ENCODE measurements at regions not wholly inside any gene's neighbourhood (a gene's known extent, or its start where the extent isn't known, plus 50 kb on each side); places are given as distances from the start of the nearest gene placed in this dataset.

- H3F3A ChIP-seq (ENCODE audit: insufficient read depth) = no peaks in the 10 kb centered on the region
- H3K36me3 ChIP-seq (ENCODE audit: low read length) = no peaks in the 10 kb centered on the region
- H3K9me2 ChIP-seq (replicated peaks; ENCODE audit: insufficient read depth, low read length) = no peaks in the 10 kb centered on the region
- H3K9ac ChIP-seq (ENCODE audit: low read length) = no peak overlapping the region
- H3K9me3 ChIP-seq (ENCODE audit: insufficient read depth, low read length) = no peaks in the 10 kb centered on the region
- no peak overlapping the region for H3K4me2 ChIP-seq (ENCODE audit: low read depth, low read length, poor library complexity, severe bottlenecking)
- no peaks in the 10 kb centered on the region for H4K20me1 ChIP-seq (ENCODE audit: low read depth, low read length)
- TF ChIP-seq CTCF (IDR thresholded peaks at IDR 0.05; ENCODE audit: insufficient read depth, low read length, poor library complexity, severe bottlenecking) (no peak), EZH2phosphoT487 (conservative IDR thresholded peaks at IDR 0.05; ENCODE audit: low read length) (no peak)
- H3K4me3 ChIP-seq (ENCODE audit: insufficient read depth, low read length, poor library complexity, severe bottlenecking) = no peak overlapping the region
- H3K27me3 ChIP-seq (ENCODE audit: low read length) = no peaks in the 10 kb centered on the region
- H3K79me2 ChIP-seq (ENCODE audit: insufficient read depth, low read length) = no peaks in the 10 kb centered on the region
- H2AFZ ChIP-seq (ENCODE audit: low read depth, low read length, severe bottlenecking) = no peak overlapping the region
- no peak overlapping the region for H3K27ac ChIP-seq (ENCODE audit: low read depth, low read length)
These were observed 373.6 kb upstream of the GRIA1 start for GRCh38 chr5:153116916-153117315.

- H3K9me2 ChIP-seq (replicated peaks; ENCODE audit: insufficient read depth, low read length) = no peaks in the 10 kb centered on the region
These were observed 372.5 kb upstream of the GRIA1 start for GRCh38 chr5:153118018-153118417.

GRCh38 chr5:153122403-153122802 lies 368.1 kb upstream of the GRIA1 start:
- Histone ChIP-seq H3K9me3 (ENCODE audit: insufficient read depth, low read length) (no peaks in the 10 kb centered on the region), H3K27ac (ENCODE audit: low read depth, low read length) (no peak overlapping the region), H3F3A (ENCODE audit: insufficient read depth) (no peaks in the 10 kb centered on the region), H3K9me2 (replicated peaks; ENCODE audit: insufficient read depth, low read length) (no peaks in the 10 kb centered on the region), H3K27me3 (ENCODE audit: low read length) (no peaks in the 10 kb centered on the region), H3K79me2 (ENCODE audit: insufficient read depth, low read length) (no peaks in the 10 kb centered on the region), H3K9ac (ENCODE audit: low read length) (no peak overlapping the region), H3K4me3 (ENCODE audit: insufficient read depth, low read length, poor library complexity, severe bottlenecking) (no peak overlapping the region), H2AFZ (ENCODE audit: low read depth, low read length, severe bottlenecking) (no peak overlapping the region), H4K20me1 (ENCODE audit: low read depth, low read length) (no peaks in the 10 kb centered on the region), H3K36me3 (ENCODE audit: low read length) (no peaks in the 10 kb centered on the region), H3K4me2 (ENCODE audit: low read depth, low read length, poor library complexity, severe bottlenecking) (no peak overlapping the region)
- no peak for TF ChIP-seq EZH2phosphoT487 (conservative IDR thresholded peaks at IDR 0.05; ENCODE audit: low read length)
- no peak for TF ChIP-seq CTCF (IDR thresholded peaks at IDR 0.05; ENCODE audit: insufficient read depth, low read length, poor library complexity, severe bottlenecking)

More at GRCh38 chr5:153118018-153118417, 372.5 kb upstream of the GRIA1 start:
- TF ChIP-seq EZH2phosphoT487 (conservative IDR thresholded peaks at IDR 0.05; ENCODE audit: low read length) (no peak), CTCF (IDR thresholded peaks at IDR 0.05; ENCODE audit: insufficient read depth, low read length, poor library complexity, severe bottlenecking) (no peak)
- no peak overlapping the region for H3K4me2 ChIP-seq (ENCODE audit: low read depth, low read length, poor library complexity, severe bottlenecking)
- no peak overlapping the region for H3K9ac ChIP-seq (ENCODE audit: low read length)
- no peaks in the 10 kb centered on the region for H3K79me2 ChIP-seq (ENCODE audit: insufficient read depth, low read length)
- H3K4me3 ChIP-seq (ENCODE audit: insufficient read depth, low read length, poor library complexity, severe bottlenecking) = no peak overlapping the region
- no peaks in the 10 kb centered on the region for H3K36me3 ChIP-seq (ENCODE audit: low read length)
- H3K9me3 ChIP-seq (ENCODE audit: insufficient read depth, low read length) = no peaks in the 10 kb centered on the region
- no peaks in the 10 kb centered on the region for H3K27me3 ChIP-seq (ENCODE audit: low read length)
- H4K20me1 ChIP-seq (ENCODE audit: low read depth, low read length) = no peaks in the 10 kb centered on the region
- H2AFZ ChIP-seq (ENCODE audit: low read depth, low read length, severe bottlenecking) = no peak overlapping the region
- H3K27ac ChIP-seq (ENCODE audit: low read depth, low read length) = no peak overlapping the region
- no peaks in the 10 kb centered on the region for H3F3A ChIP-seq (ENCODE audit: insufficient read depth)

Data from SU-DHL-6 (cell line).